ENCODE measurements at regions not wholly inside any gene's neighbourhood (a gene's known extent, or its start where the extent isn't known, plus 50 kb on each side); places are given as distances from the start of the nearest gene placed in this dataset.

DNA sequence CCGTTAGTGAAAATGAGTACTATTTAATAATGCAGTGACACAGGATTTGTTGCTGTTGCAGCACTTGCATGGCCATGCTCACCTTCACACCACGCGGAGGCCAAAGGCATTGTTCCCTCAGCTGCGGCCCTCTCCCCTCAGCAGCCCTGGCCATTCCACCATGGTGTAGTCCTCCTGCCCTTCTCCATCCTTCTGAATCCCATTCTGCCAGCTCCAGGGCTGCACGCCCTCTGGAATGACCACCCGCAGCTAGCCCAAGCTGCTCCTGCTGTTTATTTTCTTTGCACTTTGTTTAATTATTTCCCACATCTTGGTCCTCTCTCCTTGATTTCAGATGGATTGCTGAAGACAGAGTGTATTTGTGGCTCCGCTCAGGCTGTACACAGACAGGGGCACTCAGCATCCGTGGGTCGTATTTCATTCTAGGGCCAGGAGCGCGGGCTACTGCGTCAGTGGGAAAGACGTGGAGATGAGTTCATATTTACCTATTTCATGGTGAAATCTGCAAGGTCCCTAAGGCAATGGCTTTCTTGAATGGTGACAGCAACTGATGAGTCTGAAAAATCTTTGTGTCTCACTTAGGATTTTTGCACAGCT, 81.4 kb upstream of the DUSP22 start:
- DNase-seq, result no peak

DNA sequence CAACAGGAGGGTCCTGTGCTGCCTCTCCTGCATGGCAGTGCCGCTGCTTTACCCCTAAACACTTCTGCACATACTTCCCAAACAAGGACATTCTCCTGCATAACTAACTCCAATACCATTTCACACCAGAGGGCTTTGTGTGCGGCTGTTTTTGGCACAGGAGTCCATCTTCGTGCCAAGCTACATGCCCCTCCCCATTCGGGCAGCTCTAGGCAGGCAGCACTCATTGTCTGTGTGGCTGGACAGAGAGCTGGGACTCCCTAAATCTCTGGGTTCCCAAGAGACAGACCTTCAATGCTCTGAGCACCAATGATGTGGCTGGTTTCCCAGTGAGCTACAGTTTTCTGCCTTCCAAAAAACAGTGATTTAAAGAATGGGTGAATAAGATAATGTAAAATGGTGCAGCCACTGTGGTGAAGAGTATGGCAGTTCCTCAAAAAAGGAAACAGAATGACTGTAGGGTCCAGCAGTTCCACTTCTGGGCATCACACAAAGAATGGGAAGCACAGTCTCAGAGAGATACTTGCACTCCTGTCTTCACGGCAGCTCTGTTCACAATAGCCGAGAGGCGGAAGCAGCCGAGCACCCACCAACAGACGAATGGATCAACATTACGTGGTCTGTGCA, 80.3 kb upstream of the DUSP22 start:
- DNase-seq, result no peak

DNA sequence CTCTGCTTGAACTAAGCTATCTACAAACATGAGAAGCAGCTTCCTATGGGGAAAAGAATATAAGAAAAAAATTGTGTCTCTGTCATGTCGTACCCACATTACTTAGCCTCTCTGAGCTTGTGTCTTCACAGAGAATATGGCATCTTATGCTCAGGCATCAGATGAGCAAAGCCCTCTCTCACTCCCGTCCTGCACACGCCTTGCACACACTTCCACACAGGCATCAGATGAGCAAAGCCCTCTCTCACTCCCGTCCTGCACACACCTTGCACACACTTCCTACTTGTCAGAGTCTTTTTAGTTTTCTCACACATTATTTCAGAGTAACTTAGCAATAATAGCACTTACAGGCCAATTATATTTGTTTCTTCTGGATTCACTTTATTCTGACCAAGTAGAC, 79.0 kb upstream of the DUSP22 start:
- DNase-seq, result no peak

DNA sequence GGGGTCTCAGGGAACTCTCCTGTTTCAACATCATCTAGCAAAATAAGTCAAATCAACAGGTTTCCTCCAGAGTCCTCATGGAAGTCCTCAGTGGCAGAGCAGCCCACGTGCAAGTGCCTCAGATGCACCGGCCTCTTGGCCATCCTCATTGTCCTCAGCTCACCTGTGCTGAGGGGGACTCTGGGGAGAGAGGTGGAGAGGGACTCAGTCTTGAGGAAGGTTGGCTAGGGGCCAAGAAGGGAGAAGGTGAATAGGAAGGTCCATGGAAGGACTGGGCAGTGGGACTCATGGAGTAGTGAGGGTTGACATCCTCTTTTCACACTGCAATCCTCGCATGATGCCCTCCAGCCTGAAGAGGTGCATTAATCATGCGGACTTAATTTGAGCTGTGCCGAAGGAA, 77.9 kb upstream of the DUSP22 start:
- DNase-seq, result no peak

DNA sequence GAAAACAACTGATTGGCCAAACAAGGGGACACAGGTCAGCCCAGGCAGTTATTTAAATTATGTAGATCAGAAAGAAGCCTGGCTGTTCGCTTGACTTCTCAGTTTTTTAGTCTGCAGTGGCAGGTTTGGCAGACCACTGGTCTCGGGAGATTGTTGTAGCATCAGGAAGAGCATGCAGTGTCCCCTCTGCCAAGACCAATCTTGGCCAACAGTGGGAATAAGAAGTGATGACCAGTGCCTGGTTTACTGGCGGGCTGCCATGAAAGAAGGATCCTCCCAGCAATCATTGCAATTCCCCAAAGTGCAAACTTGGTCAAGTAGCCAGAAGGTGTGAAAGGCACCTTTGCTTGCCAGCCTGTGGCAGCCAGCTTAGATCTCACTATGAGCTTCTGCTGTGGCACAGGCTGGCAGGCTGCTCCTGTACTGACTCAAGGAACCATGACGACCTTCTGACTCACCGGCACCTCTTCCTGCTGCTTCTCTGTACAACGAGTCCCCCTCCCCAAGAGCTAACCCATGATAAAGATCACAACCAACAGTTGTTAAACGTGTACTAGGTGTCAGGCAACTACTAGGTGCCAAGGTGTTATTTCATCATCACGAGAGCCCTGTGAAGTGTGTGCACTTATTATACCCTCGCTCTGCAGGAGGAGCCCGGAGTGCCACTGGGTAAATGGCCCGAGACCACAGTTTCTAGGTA, 76.8 kb upstream of the DUSP22 start:
- DNase-seq, result peak; percentile 62

DNA sequence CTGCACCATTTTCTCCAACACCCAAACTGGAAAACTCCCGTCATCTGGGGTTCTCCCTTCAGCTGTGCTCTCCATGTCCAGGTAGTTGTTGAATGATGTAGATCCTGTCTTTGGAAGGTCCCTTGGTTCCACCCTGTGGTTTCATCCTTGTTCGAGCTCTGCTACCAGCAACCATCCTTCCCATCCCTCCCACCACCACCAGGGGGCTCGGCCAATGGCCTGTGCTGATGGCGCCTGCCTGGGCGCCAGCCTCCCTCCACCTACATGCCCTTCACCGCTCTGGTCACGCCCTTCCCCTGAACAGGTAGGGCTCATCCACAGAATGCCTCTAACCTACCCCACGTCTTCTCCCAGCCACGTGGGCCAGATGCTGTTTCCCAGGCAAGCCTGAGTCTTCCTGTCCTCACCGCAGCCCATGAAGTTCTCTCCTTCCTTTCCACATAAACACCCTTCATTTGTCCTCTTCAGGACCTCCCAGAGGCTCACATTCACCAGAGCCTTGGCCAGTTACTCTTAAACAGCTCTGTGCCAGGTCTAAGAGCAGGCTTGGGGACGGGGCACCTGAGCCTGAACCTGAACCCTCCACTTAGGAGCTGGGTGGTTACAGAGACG, 75.1 kb upstream of the DUSP22 start:
- peak; percentile 34 for DNase-seq

DNA sequence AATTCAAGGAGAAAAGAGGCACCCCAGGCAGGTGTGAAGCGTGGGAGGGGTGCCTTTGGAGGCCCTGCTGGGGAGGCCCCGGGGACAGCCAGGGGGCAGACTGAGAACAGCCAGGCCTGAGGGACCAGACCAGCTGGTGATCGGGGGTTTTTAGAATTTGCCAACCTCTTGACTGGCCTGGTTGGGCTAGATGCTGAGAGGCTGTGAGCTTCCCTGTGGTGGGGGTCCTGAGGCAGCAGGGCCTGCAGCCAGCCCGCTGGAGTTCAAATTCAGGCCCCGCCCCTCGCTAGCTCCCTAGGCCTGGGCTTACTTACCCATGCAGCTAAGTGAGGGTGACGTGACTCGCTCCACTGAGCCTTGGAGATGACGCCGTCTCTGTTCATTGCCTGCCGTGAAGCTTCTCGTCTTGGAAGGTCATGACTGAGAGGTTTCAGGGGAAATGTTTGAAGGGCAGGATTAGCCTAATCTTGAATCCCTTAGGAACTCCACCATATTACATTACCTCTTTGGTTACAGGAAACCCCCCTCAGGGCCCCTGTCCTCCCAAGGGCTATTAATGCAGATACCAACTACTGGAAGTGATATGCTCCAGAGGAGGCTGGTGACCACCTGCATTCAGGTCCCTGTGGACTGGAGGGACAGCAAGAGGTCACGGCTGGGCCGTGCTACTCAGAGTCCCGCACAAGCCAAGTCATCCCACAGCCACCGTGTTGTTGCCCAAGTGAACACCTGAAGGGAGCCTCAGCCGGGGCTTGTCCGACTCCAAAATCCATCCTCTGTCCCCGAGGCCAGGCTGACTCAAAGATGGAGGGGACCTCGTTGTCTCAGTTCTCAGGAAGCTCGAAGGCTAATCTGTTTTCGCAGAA, 73.9 kb upstream of the DUSP22 start:
- no peak for DNase-seq

DNA sequence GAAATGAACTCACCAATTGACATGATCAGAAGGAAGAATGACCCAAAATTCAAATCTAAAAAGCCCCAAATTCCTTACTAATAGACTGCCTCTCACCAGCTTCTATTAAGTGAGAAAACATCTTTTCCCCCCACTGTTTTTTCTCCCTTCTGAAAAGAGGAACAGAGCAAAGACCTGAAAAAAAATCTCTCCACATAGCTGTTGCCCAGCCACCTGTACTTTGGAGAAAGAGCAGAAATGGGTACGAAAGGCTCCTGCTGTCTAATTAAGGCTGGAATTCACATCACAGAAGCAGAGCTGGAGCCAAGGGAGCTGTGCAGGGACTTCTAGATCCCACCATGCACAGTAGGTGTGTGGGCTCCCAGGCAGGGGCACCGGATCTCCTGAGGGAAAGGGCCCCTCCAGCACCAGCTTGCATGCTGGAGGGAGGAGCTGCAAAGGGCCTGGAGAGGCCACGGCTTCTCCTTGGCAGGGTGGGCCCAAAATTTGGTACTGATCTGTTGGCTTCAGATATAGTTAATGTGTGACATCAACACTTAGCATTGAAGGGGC, 73.2 kb upstream of the DUSP22 start:
- DNase-seq, result no peak

DNA sequence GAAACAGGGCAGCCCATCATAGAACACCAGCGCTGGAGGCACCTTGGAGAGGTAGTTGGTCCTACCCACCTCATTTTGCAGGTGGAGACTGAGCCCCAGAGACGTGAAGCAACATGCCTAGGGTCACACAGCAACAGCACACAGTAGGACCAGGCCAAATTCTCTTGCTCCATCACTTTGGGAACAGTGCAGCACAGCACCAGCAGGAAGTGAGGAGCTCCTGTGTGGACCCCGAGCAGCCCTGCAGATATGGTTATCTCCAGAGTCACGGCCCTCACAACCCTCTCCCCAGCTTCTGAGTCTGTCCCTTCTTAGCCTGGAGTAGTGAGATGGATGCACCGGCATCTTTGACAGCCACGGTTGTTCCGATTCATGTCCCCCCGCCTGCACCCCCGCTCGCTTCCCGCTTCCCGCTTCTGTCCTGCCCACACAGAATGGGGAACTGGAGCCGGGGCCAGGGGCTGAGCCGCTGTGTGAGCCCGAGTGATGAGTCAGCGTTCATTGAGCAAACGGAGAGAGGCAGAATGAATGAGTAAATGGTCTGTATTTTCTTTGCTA, 72.6 kb upstream of the DUSP22 start:
- DNase-seq, result no peak

DNA sequence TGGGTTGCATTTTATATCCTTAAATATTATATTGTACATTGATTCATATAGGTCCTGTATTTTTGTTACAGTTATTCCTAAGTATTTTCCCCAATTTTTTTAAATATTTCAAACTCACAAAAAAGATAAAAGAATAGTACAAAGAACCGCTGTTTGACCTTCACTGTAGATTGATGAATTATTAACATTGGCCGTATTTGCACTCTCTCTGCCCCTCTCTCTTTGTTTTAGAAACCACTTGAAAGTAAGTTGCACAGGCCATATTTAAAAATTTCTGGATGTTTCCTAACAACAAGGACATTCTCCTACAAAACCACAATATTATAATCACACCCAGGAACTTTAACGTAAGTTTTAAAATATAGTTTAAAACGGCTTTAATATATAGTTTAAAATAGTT, 72.0 kb upstream of the DUSP22 start:
- DNase-seq, result no peak

DNA sequence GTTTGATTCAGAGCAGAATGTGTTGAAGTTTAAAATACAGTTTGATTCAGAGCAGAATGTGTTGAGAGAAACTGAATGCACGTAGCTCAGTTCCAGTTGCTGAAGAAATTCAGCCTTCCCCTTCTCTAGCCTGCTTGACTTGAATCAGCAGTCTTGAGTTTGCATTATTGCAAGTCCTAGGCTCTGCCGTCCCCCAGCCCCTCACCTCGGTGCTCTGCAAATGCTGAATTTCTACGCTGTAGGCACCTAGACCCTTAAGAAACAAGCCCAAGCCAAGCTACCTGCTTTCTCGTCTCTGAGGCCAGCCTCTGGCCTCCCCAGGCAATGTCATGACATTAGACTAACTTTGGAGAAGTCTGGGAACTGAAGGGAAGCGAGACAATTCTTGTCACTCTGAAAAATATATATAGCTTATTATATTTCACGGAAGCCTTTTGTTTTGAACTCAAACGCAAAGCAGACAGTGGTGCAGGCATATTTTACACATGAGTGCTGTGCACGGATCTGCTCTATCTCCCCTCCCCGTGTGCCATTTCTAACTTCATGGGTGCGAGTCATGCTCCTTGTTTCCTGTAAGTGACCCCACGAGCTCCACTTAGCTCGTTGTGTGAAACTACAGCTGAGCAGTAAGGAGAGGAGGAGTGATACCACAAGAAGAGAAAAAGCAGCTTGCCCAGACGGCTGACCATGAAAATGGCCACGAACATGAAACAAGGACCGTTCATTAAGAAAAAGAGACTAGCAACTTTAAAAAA, 71.4 kb upstream of the DUSP22 start:
- DNase-seq, result no peak

DNA sequence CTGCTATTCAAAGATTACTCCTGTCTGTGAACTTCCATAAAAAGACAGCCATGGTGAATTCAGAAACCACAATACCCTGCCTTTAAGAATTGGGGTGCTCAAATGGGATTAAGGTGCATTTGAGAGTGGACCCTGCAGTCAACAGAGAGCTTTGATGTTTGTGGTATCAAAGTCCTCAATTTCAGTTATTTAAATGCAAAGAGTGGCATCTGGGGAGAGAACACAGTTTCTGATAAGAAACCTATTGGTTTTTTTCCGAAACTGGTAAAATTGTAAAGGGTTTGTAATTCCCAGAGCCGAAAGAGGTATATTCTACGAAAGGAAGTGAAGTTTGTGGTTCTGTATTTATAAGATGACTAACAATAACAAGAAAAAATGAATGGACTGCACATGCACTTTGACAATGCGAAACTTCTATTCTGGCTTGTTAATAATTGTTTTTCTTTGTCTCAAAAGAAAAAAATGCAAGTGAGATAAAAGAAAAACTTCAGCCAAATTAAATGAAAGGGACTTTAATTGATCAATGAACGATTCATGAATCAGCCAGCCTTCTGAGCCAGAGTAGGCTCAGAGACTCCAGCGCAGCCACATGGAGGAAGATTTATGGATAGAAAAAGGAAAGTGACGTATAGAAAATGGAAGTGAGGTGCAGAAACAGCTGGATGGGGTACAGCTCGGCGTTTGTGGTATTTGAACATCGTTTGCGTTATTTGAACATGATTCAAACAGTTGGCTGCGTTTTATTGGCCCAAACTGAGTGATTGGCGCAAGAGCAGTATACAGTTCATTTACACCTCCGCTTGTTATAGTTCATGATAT, 70.5 kb upstream of the DUSP22 start:
- no peak for DNase-seq

DNA sequence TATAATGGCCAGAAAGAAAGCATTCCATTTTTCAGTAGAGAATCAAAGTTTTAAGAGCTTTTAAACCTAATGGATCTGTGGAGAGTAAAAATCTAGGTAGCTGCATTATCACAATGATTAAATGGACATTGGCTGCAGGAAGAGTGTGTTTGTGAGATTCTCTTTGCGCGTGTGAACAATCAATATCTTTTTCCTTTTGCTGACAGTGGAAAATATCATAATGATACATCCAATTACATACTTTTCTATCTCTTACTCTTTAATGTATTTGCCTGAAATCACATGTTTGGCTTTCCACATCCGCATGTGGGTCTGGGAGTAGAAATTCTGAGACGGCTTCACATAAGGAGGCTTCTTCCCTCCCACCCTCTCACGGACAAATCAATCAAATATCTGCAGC, 69.8 kb upstream of the DUSP22 start:
- DNase-seq, result no peak

DNA sequence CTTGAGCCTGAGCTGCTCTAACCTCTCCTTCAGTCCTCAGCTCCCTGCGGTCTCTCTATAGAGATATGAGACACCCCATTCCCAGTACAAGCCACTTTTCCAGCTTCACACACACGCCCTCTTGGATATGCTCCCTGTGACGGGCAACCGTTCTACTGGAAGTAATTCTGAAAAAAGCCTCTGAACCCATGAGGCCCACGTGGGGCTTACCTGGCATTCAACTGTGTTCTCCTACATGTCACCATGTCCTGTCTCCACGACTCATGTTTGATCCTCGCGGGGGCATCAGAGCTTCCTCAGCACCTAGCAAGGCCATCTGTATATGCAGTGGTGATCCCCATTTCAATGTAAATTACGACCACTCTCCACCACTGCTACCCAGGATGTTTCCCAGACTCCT, 69.2 kb upstream of the DUSP22 start:
- DNase-seq, result no peak

DNA sequence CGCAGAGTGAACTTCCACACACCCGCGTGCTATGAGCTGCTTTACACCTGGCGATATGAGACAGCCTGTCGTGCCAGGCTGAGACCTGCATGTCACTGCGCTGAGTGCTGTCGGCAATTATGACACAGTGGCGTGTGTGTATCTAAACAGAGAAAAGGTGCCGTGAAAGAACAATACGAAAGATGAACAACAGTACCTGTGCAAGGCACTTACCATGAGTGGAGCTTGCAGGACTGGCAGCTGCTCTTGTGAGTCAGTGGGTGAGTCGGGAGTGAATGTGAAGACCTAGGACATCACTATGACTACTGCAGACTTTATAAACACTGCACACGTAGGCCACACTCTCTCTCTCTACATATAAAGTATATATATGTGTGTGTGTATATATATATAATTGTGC, 68.5 kb upstream of the DUSP22 start:
- no peak for DNase-seq

DNA sequence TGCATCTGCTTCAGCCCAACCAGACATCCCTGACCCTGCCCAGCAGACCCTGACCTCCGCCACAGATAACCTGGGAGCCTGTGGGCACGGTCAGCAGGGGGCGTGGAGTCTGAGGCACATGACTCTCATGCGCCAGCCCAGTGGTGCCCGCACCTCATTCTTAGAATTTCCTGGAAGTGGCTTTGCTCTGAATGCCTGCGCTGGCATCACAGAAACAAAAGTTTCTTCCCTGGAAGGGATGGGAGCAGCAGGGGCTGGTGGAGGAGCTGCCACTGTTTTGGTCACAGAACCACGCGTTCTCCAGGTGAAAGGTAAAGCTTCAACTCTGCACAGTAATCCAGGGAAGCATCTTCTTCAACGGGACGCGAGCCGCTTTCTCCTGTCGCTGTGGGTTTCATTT, 67.9 kb upstream of the DUSP22 start:
- no peak for DNase-seq

DNA sequence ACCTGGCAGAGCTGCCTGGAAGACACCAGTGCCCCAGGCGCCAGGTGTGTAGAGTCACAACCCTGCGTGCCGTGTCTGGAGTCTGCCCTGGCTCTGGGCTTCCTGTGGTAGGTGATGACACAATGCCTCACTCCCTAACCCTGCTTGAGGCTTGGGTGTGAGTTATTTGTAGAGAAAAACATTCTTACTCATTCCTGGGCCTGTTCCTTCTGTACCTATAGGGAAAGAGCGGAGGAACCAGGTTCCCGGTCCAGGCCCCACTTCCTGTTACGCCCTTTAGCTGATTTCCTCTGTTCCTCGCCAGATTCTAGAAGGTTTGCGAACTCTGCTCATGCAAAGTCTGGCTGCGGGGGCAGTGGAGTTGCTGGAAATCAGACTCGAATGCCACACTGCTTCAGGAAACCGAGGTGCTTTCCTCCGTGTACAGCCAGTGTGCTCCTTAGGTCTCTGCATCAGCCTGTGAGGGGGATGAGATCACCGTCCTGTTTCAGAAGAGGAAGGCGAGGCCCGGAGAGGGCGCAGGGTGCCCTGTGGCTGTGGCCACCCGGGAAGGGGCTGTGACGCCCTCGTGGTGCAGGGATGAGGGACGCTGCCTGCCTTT, 67.1 kb upstream of the DUSP22 start:
- DNase-seq, result peak; percentile 62

DNA sequence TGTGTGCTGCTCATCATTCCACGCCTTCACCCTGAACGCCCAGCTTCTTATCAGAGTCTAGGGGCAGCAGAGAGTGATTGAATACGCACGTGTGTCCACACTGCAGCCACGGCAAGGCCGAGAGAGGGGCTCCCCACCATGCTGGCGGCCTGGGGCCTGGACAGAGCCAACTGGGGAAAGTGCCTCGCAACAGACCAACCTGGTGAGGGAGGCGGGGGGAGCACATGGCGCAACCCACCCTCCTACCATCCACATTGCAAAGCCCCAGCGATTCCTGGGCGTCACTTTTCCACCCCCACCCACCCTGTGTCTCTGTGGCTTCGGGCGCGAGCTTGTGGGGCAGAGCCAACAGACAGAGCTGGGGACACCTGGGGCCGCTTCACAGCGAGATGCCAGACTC, 66.4 kb upstream of the DUSP22 start:
- DNase-seq, result no peak

DNA sequence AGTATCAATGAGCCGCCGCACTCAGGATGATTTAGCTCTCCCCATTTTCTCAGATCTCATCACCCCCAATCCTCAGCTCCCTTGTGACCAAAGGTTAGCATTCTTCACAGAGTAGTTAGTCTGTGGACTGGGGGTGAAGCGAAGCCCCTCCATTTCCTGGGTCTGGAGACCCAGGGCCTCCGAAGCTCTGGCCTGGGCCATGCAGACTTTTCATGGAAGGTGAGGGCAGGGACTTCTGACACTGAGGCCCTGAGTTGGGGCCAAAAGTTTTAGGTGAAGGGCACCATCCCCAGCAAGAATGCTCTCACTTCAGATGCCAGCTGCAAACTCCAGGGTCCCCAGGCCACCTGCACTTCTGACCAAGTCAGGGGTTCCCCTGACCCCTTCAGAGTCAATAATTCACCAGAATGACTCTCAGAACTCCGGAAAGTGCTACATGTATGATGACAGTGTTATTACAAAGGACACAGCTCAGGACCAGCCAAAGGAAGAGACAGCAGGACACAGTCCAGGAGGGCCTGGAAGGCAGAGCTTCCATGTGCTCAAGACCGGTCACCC, 65.7 kb upstream of the DUSP22 start:
- no peak for DNase-seq

Data from stimulated activated CD4-positive, alpha-beta T cell treated with anti-CD3 and anti-CD28 coated beads, Interleukin-12 subunit alpha, Interleukin-12 subunit beta, amount 100 ng/mL, for 4 hours (primary cell).